ENCODE measurements at regions not wholly inside any gene's neighbourhood (a gene's known extent, or its start where the extent isn't known, plus 50 kb on each side); places are given as distances from the start of the nearest gene placed in this dataset.
"Not testable (repeated sequence)": the region's sequence is repeated elsewhere in the genome, so short reads cannot be mapped to it uniquely, and the experiment has no call there.

DNA sequence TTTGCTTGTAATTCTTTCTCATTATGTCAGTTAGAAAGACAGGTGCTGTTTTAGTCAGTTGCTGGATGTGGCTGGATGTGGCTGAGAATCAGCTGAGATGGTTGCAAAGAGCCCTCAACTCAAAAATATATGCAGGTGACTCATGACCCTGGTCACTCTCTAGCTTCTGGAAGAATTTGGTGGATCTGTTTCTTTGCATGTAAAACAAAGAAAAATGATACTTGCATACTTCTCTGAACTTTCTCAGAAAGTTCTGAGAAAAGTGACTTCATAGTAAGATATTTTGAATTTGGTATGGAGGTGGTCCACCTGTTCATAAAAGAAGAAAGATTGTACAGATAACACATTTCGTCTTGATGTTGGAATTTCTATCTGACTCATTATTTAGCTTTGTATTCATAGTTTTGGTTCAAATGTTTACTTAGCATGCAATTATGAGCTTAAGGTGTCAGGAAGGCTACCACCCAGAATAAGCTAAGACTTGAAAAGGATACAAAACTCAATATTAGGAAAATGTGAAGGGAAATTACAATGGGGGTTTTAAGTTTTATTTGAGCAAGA lies 163.2 kb upstream of the OLIG3 start:
- DNase-seq: no peak

DNA sequence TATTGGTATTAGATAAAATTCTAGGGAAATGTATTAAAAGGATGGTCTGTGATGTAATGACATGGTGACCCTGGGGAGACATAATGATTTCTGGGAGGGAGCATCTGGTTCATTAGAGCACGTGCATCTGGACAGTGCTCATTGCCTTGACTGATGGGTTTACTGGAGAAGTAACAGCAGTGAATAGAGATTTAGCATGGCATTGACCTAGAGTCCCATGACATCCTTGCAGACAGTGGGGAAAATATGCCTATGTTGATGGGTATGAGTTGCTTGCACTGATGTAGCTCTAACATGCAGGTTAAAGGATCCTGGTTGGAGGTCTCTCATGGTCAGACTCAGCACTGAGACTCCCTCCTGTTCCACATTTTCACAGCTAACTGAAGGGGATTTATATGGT lies 164.1 kb upstream of the OLIG3 start:
- no peak for DNase-seq

DNA sequence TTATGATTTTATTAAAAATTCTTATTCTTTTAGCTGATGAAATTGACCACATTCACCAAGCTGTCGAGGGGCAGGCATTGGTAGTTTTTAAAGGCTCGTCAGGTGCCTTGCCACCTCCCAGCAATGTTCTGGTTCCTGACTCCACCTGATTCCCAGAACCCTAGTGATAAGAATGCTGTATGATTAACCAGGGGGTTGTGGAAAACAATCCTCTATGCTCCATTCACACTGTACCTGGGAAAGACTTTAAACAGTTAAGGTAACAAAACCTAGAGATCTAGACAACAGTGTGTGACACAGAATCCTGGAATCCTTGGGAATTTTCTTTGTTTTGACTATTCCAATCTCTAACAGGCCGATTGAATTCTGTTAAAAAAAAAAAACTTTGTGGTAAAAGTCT lies 165.7 kb upstream of the OLIG3 start:
- no peak for DNase-seq

DNA sequence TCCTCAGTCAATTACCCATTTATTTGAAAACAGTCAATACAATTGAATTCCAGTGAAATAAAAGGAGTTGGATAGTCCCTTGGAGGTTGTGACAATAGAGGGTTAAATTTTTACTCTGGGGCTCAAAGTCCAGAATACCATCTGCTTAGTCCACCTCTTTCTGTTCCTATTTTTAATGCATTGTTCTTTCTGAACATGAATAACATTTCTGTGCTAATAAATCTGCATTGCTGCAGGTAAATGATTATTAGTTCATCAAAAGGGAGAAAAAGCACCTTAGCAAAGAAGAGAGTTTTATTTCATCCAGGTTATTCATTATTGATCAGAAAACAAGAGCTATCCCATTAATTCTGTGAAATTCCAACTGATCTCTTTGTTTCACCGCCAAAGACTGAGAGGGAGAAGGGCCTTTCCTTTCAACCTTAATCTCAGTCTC lies 166.1 kb upstream of the OLIG3 start:
- no peak for DNase-seq

DNA sequence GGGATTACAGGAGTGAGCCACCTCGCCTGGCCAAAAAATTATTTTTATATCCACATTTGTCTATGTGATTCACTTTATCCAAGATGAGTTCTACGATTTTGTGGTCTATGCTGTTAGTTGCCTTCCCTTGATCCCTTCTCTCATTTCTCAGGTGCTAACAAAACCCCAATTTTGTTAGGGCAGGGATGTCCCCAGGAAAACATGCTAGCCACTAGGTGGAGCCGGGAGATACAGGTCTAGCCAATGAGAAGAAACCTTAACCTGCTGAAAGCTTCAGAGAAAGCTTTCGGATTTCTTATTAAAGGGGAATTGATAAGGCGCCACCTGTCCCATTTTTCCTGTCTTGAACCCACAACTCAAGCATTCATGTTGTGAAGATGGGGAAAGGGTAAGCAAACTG lies 167.4 kb upstream of the OLIG3 start:
- DNase-seq: no peak

DNA sequence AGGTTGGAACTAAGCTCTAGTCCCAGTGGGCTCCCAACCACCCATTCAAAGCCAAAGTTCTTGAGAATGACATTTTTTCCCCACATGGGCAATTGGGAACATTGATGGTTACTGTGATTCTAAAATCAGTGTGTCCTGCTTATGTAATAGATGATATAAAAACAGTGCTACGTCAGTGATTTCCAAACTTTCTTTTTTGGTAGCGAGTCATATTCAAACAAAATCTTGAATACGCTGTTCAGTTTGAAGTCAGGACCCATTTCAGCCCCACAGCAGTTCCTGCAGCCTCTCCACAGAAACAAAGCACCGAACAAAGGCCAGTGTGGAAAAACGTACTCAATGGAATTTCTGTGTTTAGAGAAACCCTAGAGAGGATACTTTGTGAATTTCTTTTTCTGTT lies 170.0 kb upstream of the OLIG3 start:
- DNase-seq: no peak

DNA sequence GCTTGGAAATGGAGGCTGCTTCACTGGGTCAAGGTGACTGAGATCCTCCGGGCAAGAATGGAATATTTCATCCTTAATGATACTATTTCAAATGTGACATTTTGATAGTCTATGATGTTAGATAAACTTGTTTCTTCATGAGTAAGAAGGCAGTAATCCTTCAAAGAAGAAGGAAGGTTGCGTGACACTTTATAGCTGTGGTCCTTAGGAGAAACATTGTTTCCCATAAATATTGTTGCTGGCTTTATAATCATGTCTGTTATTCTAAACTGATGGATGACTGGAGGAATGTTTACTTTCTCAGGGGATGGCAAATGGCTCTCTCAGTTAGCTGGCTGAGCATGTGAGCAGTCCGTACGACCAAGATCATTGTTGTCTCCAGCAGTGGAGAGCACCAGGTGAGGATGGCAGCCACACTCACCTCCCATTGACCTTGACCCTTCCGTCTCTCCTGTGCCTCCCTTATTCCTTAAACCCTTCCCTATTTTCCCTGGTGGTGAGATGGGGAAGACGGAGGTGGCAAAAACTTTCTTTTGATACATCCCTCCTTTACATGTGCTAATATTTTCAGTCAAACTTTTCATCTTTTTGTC lies 171.2 kb upstream of the OLIG3 start:
- DNase-seq: no peak

DNA sequence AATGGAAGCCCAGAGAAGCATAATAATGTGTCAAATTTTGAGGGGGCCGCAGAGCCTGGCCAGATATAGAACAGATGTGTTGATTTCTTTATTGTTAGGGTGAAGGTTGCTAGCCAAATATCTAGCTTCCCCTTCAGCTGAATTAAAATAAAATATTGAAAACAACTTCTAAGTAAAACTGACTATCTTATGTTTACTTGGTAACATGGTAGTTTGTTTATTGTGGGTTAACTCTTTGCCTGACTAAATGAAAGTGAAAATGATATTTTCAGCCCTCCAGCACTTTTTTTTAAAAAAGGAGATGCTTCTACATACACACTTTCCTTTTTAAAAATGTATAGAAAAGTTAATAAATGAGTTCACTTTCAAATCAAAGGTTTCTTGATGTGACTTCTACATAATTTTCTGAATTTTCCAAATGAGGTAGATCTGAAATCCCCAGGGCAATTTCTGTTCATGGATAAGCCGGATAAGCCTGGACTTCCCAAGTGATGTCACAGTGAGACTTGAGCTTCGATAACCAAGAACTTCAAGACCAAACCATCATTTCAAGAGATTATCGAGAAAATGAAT lies 172.1 kb upstream of the OLIG3 start:
- no peak for DNase-seq

DNA sequence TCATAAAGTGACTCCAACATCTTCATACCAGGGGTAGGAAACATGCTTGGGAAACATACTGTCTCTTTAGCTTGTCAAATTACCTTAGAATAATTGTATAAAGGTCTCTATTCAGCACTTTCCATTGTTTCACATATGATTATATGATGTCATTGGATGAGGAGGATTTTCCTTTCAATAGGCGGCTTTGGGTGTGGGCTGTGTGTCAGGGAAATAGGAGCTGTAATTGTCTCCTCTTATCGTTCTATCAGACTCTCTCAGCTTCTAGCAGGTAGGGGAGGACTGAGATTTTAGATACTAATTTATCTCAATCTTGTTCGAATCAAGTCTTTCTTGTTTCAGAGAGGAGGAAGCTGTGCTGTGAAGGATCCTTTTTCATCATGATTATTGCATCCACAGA lies 179.4 kb upstream of the OLIG3 start:
- no peak for DNase-seq

DNA sequence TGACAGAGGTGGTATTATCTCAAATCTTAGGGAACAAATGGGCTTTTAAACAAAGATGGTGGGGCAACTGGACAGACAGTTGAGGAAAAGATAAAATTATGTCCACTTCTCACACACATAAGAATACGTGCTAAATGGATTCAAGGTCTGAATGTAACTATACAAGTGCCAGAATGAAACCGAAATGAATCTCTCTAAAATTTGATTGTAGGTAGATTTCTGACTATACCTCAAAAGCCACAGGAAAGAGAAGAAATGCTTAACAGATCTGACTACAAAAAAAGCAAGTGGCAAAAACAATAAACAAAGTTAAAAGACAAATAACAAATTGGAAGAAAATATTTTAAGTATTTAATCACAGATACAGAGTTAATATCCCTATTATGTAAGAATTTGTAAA lies 182.7 kb upstream of the OLIG3 start:
- DNase-seq: no peak

DNA sequence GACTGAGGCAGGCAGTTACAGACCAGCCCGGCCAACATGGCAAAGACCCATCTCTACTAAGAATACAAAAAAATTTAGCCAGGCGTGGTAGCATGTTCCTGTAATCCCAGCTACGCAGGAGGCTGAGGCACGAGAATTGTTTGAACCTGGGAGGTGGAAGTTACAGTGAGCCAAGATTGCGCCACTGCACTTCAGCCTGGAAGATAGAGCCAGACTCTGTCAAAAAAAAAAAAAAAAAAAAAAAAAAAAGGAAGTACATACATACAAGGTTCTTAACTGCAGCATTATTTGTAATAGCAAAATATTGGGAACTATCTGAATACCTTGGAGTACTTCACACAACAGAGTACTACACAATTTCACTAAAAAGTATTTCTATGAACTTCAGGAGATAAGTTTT lies 183.5 kb upstream of the OLIG3 start:
- DNase-seq: no peak

DNA sequence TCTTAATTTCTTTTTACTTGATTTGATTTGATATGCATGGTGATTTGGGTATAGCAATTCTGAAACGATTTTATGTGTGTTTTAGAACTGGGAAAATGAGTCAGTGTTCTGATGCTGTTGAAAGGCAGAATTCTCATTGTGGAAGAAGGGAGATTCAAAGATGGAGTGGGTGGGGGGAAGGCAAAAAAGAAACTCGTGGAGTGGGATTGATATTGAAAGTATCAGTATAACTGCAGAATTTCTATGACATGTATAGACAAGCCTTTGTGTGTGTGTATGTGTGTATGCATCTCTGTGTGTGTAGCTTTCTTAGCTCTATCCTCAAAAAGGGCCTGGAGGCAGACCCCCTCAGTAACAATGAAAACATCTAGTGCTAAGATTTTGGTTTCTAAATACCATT lies 184.3 kb upstream of the OLIG3 start:
- no peak for DNase-seq

DNA sequence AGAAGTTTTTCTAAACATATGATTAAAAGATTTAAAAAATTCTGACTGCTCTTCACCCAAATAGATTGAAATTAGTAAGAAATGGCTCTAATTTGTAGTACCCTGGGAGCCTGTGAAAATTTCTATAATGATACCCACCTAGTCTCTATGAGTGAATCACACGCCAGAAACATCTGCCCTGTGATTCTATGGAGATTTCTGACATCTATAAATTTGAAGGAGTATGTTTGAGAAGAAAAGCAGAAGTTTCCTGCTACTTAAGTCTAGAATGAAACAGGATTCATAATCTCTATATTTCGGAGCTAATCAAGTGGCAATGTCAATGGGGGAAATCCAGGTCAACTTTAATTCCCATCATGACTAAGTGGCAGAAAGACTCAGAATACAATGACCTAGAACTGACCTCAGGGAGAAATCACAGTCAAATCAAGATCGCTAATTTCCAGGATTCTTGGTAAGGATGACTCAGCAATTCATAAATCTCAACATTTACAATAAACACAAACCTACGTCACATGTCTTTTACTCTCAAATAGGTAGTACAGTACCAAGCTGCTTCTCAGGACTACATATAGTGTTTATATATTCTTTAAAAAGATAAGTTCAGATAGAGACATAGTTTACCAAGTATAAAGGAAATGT lies 186.2 kb upstream of the TNFAIP3 start:
- no peak for DNase-seq

DNA sequence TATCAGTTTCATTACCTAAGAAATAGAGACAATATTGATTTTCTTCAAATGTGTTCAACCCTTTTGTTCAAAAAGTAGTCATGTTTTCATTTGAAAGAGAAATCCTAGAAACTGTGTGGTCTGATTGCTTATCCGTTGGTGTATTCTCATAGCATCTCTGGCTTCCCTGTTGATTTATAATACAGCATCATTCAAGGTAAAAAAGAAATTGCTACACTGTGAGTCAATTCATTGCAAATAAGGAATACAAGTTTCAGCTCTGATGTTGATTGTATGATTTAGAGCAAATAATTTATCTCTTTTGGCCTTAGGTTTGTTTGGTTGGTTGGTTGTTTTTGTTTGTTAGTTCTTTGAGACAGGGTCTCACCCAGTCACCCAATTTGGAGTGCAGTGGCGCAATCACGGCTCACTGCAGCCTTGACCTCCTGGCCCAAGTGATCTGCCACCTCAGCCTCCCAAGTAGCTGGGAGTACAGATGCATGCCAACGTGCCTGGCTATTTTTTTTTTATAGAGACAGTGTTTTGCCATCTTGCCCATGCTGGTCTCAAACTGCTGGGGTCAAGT lies 185.5 kb upstream of the TNFAIP3 start:
- DNase-seq: no peak

DNA sequence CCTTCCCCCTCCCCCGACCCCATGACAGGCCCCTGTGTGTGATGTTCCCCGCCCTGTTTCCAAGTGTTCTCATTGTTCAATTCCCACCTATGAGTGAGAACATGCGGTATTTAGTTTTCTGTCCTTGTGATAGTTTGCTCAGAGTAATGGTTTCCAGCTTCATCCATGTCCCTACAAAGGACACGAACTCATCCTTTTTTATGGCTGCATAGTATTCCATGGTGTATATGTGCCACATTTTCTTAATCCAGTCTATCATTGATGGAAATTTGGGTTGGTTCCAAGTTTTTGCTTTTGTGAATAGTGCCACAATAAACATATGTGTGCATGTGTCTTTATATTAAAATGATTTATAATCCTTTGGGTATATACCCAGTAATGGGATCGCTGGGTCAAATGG lies 184.4 kb upstream of the TNFAIP3 start:
- DNase-seq: not testable (repeated sequence)

DNA sequence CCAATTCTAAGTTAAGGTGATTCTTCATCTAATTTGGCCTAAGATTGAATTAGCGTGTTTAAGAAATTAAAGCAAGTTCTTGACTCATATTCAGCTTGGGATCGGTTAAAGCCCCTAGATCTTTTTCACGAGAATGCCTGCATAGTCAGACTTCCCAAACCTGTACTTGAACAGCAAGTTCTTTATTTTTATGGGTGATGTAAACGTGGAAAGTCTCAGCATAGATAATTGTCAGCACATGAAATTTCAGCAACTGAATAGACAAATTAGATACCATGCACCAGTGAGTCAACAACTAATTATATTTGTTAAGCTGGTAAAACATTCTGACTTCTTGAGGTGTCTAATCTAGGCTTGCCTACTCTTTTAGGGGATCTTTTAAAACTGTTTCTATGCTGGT lies 183.1 kb upstream of the TNFAIP3 start:
- no peak for DNase-seq

DNA sequence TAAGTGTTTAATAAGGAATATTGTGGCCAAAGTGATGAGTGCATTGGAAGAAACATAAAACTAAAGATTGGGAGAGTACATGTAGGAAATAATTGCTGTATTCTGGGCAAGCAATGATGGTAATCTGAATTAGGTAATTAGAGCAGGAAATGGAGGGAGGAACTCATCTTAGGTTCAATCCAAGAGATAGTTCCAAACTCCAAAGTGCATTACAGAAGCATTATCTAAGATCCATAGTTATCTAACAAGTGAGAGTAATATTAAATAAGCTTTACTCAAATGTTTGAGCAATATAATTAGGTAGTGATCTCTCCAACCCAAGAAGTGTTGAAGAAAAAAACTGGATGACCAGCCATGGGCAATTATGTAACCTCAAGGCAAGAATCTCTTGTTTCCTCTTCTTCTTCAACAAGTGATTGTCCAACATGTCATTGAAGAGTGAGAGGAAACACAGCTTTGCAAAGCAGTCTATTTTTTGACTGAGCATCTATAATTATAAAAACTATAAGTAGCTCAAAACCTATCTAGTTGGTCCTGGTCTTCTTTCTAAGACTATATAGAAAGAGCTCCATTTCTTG lies 181.2 kb upstream of the TNFAIP3 start:
- DNase-seq: no peak

DNA sequence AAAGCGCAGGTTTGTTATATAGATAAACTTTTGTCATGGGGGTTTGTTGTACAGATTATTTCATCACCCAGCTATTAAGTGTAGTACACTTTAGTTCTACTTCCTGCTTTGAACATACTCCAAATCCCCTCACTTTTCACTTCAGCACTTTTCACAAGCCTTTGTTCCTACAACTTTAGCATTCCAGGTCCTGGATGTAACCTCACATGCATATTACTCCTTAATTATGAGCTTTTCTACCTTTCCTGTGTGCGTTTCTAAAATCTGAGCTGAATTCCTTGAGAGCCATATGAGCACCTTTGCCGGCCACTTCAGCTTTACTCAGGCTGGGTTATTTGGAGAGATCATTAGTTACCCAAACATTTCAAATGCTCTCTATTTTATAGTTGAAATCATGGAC lies 179.2 kb upstream of the TNFAIP3 start:
- no peak for DNase-seq

DNA sequence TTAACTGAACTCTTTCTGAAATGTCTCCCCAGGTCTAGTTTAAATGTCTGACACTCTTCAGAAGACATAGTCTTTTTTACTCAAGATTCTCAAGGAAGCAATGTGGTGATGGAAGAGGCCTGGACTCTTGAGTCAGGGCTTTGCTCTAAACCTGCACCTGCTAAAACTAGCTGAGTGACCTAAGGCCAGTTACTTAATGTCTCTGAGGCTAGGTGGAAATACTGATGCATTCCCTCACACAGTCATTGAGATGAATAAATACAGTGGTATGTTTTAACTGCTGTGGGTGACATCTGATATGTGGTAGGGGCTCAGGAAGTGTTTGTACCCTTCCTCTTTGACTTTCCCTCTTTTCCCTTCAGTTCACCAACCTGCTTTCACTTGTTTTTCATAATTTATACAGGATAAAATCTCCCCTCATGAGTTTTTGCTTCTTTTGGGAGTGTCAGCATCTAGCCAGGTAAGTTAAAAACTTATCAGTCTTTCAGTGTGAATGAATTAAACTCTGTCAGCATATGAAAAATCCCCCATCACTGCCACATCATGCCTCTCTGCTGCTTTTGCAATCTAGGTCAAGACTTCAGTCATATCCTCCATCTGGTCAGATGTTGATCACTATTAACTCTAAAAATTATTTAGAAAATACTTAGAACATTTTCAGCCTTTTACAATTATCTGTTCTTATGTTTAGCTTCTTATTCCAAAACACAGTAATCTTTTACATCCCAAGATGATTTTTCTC lies 178.7 kb upstream of the TNFAIP3 start:
- no peak for DNase-seq

DNA sequence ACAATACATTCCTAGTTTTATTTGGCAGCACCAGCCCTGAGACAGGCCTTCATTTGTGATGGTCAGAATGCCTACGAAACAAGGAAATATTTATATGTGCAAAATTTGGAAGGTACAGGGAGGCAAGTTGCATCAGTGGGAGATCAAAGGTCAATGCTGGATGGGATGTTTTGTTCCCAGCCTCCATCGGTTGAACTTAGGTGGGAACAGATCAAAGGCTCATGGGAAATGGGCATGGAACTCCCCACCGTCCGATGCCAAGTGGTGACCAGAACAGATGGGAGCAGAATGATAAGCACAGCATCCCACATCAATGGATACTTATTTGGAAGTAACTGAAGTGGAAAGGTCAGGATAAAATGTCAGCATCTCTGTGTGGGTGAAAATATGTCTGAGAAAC lies 177.7 kb upstream of the TNFAIP3 start:
- no peak for DNase-seq

DNA sequence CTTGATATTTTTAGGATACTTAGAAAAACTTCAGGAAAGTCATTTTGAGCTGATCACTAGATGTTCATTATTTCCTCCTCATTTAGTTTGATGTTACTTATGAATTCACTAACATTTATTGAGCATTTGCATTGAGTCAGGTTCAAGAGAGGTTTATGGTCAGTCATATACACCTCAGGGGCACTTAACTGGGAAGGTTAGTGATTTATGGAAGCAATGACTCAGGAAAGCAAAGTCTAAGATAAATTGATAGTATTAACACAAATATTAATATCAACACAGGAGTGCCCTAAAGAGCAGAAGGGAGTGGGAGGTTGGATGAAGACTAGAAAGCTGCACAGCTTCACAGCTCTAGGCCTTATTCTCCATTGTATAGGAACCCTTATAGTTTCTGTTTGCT lies 177.0 kb upstream of the TNFAIP3 start:
- no peak for DNase-seq

DNA sequence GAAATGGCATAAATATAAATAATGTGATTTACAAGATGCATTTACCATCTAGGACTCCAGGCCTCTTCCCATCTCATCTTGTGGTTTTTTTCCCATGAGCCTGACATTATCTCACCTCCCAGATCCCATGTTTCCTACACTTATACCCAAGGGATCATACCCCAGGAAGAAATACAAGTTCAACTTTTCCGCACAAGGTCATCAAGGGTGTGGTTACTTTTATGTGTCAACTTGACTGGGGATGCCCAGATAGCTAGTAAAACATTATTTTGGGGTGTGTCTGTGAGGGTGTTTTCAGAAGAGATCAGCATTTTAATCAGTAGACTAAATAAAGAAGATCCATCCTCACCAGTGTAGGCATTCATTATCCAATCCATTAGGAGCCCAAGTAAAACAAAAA lies 176.3 kb upstream of the TNFAIP3 start:
- no peak for DNase-seq

DNA sequence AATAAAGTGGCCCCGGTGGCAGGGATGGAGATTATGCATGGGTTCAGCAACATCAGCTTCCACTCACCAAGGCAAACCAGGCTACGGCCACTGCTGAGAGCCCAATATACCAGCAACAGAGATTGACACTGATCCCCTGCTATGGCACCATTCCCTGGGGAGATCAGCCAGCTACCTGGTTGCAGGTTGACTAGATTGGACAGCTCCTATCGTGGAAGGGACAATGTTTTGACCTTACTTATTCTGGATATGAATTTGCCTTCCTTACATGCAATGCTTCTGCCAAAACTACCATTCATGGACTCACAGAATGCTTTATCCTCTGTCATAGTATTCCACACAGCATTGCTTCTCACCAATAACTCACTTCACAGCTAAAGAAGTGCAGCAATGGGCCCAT lies 174.8 kb upstream of the TNFAIP3 start:
- DNase-seq: no peak
